Stimulated activated CD4-positive, alpha-beta T cell treated with anti-CD3 and anti-CD28 coated beads, Interleukin-15, amount 100 ng/mL, for 24 hours (primary cell): ENCODE measurements at regions not wholly inside any gene's neighbourhood (a gene's known extent, or its start where the extent isn't known, plus 50 kb on each side); places are given as distances from the start of the nearest gene placed in this dataset.

Experiments
- DNase-seq: peaks from one replicate; pipeline ENCODE4 v3.0.0-alpha.2; 2020

DNA sequence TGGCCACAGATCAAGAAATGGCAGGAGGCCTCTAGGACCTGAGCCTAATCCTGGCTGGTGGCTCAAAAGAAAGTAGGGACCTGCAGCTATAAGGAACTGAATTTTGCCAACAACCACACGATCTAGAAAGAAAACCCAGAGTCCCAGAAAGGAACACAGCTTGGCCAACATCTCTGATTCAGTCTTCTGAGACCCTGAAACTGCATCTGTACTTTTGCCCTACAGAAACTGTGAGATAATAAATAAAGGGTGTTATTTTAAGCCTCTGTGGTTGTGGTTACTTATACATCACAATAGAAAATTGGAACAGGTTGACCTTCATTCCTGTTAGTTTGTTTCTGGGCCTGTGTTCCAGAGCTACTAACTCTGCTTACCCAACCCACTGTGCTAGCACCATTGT lies 356.8 kb upstream of the ST6GAL2 start:
- no peak for DNase-seq

DNA sequence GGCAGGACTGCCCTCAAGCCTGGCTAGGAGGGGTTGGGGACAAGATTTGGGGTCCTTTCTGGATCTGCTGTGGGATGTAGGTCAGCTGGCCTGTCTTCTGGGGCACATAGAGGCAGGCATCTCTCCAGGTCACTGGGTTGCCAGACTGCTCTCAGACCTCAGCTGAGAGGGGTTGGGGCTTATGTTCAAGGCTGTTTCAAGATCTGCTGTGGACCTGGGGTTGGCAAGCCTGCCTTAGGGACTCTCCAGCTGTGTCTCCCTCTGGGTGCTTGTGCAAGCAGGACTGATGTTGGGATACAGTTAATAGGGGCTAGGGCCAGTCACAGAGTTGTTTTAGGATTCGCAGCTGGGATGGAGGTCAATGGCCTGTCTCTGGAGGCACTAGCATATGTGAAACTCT lies 363.0 kb upstream of the ST6GAL2 start:
- no peak for DNase-seq

DNA sequence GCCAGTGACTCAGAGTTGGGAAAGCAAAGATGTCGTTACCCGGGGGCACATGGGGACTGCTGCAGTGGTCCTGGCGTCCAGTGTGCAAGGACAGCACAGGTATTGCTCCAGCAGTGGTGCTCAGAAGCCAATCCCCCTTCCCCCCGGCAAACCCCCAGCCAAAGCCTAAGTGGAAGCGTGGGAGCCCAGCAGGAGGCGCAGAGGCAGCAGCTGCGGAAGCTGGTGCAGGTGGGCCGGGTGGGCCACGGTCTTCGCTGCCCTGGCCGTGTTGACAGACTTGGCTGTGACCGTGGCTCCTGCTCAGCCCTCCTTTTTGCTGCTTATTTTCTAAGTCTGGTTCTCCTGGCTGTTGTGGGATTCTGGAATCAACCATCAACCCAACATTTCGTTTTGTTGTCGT lies 369.8 kb upstream of the ST6GAL2 start:
- no peak for DNase-seq

DNA sequence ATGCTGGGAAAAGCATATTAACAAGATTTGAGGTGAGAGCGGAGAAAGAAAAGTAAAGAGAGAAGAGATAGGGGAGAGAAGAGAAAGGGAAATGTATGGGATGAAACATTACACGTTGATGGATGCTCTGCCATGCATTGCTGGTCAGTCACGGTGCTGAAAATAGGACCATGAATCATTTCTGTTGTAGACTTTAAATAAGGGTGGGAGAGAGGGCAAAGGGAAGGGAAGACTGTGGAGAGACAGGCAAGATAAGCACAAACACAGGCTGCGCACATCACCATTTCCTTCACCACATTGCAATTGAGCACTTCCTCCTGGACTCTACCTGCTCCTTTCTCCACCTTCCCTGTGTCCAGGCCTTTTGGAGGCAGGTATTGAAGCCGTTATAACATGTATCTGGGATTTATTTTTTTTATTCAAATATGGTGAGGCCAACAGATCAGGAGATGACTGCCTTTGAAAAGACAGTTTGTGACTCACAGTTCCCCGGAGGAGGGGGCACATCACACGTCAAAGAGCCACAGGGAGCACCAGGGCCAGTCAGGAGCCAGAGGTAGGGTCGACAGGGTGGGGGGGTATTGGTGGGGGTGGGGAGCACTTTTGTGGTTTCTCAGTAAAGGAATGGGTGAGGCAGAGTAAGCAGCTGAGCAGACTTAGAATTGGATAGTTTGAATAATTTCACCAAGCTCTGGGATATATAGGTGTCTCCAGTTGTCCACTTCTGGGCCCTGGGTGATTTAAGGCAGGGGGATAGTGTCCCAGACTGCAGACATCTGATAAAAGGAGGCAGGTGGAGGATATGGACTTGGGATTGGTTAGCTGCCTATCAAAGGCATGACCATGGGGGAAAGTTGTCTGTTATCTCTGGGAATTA lies 372.8 kb upstream of the ST6GAL2 start:
- no peak for DNase-seq

DNA sequence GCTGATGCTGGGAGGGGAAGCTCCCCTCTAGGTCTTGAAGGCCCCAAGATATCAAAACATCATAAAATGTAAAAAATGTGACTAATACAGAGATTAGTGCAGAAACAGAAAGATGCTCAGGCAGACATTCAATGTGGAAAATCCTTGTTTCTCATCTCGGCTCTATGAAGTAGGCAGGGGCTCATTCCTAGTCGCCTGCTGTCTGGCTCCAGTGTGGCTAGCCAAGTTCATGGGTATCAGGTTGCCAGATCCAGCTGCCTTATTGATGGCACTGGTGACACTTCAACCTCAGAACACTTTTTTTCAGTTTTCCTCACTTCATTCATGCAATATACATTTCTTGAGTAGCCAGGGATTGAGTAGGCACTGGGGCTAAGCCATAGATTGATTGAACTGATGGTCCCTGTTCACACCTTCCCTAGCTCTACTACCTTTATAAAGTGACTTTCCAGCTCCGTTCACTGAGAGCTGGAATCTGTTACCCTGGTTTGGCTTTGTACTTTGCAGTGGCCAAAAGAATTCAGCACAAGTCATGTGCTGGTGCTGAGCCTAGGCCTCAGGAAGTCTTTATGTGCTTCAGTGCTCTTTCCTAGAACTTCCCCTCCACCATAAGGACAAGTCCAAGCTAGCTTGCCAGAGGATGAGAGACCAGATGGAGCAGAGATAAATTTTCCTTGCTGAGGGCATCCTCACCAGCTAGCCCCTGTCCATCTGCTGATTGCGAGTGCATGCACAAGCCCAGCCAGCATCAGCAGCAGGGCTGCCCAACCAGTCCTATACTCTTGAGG lies 373.6 kb upstream of the ST6GAL2 start:
- no peak for DNase-seq

DNA sequence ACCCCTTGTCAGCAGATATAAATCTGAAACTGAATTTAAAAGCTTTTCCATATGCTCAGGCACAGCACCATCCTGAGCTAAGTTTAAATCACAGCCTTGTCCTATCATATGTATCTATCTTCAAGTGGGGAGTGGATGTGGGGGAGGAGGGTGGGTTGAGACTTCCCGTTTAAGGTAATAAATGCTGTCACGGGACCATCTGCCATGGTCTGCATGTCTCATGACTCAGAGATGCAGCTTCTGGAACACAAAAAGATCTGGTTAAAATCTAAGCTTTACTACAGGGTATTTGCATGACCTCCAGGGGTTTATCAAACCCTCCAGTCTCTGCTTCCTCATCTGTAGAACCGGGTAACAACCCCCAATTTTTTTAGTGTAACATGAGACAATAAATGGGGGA lies 377.7 kb upstream of the ST6GAL2 start:
- DNase-seq = no peak

DNA sequence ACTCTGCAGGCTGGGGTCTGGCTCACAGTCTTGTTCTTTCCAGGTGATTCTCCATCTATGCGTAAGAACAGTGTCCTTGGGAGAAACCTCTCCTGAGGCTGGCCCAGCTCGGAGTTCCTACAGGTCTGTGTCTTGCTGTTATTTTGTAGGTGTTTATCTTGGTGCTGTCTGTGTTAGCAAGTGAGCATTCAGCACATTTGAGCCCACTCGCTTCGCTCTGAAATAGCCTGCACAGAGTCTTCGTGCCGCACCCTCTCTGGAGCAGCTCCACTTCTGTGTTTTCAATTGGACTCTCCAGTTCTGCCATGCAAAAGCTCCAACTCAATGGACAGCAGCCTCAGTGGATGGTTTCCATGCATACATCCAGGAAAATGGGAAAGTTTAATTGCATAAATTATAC lies 378.2 kb upstream of the ST6GAL2 start:
- DNase-seq = no peak

DNA sequence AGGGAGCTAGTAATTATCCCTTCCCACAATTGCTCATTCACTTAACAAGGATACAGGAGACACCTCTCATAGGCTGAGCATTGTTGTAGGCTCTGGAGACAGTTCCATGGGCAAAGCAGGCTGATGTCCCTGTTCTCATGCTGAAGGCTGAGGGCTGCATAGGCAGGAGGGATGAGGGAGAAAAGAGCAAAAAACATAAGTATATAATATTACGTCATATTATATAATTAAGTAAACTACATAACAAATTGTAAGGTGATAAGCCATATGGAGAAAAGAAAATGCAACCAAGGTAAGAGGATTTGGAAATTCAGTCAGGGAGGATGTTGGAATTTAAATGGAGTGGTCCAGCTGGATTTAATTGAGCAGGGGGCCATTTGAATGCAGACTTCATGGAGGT lies 380.6 kb upstream of the ST6GAL2 start:
- DNase-seq = no peak

DNA sequence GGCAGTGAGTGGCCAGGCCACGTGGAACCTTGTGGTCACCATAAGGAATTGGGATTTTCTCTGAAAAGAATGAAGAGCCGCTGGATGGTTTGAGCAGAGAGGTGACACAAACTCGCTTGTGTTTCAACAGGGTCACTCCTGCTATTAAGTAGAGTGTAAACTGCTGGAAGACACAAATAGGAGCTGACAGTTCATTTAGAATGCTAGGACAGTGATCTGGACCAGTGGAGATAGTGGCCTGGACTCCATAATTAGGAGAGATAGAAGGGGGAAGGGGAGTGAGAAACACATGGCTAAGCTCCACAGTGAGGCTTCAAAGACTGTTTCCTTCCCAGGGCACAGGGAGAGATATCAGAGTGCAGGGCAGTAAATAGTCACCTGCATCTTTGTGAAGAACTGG lies 381.1 kb upstream of the ST6GAL2 start:
- no peak for DNase-seq

DNA sequence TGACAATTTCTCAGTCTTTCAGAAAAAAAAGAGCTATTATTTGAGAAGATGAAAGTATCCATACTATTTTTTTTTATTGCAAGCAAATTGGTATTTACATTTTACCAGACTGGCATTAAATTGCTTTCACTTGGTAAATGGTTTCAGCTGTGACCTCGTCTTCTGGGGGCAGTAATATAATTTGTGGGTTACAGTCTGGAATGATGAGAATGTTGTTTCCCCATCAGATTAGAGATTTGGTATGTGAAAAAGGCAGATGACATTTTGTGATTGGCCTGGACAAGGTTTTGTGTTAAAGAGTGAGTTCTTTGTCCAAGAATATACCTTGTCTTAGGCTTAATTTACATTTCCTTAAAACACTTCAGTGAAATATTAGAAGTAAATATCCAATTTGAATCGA lies 390.1 kb upstream of the ST6GAL2 start:
- no peak for DNase-seq

DNA sequence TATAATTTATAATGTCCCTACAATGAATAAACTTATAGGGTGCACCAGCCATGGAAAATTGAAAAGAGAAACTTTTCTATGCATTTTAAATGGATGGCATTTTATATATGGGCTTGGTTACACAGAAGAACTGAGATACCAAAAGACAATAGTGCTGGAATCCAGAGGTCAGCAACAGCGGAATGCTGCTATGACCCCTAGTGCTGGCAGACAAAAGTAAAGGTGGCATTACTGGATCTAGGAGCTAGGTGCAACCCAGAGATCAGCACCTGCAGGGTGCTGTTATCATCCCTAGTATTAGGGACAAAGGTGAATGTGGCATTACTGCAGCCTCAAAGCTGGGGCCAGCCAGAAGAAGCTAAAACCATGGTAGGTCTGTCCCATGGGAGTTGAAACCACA lies 392.7 kb upstream of the ST6GAL2 start:
- DNase-seq = no peak

DNA sequence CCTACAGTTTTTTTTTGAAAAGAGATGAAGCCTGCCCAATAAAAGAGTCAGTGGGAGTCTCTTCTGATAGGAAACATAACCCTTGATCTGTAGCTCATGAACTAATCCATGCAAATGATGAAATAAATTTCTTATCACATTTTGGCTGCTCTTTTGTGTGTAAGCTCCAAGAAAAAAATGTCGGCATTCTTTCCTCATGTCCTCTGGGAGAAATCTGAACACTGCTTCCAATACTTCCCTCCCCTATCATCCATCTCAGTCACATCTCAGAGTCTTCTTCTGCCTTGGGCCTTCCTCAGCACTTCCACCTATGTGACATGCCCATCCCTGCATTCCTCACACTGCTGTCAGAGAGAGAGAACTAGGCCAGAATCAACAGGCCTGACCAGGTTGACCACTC lies 395.7 kb upstream of the ST6GAL2 start:
- DNase-seq = no peak

DNA sequence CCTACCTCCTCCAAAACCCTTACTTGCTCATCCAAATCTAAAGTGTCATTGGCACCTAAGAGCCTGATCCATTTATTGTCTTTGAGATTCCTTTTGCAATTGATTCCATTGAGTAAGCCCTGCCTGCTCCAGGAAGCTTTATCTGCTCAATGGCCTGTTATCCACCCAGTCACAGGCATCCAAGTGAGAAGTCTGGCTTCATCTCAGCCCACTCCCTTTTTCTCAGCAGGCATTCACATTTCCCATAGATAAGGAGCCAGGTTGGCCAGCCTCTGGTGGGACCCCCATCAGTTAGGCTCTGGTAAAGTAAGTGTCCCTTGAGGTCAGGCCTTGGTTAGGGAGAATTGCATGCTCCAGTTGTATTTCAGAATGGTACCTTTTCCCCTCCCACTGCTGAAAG lies 396.2 kb upstream of the ST6GAL2 start:
- no peak for DNase-seq

DNA sequence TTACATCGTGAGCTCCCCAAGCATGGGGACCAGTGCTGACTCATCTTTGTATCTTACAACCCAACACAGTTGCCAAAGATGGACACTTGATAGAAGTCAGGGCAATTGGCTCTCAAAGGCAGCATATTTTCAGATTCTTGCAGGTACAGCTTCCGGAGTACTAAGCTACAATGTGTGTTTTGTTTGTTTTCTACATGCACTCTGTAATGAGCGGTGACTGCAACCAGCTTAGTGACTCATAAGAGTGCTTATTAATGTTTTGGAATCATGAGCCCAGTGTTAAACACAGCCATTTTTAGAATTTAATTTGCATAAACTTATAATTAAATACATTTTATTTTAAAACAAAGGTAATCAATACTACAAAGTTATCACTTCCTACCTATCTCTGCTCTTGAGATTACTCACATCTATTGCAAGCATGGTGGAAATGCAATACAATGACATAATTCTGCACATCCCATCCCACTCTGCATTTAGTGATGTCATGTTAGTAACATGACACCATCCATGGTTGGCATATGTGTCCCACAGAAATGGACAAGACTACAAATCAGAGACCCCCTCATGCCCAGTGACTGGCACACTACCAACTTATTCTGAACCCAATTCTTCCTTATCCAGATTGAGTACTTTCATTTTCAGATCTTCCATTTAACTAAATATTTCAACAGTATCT lies 399.8 kb upstream of the ST6GAL2 start:
- DNase-seq = no peak

DNA sequence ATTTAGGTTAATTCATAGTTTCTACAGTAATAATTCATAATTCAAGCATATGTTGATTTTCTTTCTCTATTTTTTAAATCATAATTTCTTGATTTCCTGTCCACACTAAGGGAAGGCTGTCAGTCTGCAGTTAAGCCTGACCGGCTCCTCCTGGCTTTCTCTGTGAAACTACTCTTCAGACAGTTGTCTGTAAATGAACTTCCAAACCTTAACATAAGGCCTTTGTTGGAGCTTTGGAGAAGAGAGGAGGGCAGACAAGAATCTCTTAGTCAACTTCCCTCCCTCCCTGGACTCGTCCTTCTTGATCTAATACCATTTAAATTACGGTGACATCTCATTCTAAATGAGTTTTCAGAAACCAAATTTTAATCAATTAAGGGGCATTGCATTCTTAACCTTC lies 404.1 kb upstream of the ST6GAL2 start:
- no peak for DNase-seq

DNA sequence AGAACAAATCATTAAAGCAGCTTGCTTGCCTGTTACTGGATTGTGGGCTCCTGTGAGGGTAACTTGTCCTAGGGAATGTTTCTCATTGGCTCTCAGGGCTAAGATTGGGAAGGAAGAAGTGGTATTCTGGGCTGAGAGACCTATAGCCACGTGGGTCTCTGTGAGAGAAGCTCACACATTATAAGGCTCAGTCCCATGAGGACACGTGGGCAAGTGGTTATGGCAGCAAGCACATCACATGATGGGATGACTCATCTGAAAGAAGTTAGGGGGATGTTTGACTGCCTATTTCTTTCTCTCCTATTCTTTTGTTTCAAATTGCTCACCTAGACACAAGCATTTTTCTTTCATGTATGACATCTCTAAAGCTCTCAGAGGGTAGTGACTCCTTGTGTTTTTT lies 418.0 kb upstream of the ST6GAL2 start:
- DNase-seq = no peak

DNA sequence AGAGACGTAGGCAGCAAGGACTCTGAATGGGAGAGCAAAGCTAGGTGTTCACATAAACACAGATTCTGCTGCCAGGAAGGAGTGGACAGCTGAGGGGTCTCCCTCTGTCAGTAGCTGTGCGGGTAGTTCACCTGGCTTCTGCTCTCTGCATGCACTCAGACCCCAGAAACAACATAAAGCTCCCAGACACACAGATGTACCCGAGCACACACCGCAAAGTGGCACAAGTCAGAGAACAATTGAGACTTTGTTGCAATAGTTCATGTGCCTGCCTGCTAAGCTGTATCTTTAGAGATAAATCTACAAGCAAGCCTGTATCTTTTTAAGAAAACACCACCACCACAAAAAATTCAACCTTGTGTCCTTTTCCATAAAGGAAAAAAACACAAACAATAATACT lies 420.0 kb upstream of the ST6GAL2 start:
- DNase-seq = no peak

DNA sequence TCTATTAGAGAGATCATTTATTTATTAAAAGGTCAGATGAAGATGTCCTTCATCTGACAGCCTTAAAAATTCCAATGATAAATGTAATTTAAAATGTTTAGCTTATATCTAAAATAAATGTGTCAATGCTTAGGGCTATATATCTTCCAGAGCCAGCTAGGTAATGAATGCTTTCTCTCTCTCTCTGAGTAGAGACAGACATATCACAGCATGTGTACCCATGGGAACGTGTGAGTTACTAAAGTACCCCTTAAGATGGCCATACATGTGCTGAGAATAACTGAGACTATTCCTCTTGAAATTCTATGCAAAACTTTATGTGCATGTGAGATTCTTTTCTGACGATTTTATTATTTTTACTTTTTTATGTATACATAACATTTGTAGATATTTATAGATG lies 420.9 kb upstream of the ST6GAL2 start:
- DNase-seq = no peak

DNA sequence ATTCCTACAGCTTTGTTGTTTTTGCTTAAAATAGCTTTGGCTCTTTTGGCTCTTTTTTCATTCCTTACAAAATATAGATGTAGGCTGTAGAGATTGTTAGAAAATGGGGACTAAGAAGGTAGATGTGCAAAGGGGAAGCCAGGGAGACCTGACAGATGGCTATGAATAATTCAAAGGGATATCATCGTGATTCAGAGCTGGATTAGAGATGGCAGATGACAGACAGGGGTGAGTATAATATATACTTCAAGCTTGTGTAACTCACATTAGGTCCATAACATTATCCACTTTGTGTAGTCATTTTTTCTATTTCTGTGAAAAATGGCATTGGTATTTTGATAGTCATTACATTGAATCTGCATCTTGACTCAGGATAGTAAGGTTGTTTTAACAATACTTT lies 422.9 kb upstream of the ST6GAL2 start:
- no peak for DNase-seq

DNA sequence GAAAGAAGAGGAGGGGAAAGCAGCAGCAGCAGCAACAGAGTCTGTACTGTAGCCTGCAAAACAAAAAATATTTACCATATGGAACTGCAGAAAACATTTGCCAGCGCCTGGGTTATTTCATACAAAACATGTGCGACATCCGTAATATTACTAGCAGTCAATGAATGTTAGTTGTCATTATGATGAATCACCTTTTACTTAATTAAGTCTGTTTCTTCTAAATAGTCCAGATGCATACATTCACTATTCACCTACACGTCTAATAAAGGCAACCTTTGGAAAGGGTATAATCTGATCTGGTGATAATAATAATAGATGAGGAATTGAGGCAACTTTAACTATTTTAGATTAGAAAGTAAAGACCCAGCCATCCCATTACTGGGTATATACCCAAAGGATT lies 426.3 kb upstream of the ST6GAL2 start:
- no peak for DNase-seq

DNA sequence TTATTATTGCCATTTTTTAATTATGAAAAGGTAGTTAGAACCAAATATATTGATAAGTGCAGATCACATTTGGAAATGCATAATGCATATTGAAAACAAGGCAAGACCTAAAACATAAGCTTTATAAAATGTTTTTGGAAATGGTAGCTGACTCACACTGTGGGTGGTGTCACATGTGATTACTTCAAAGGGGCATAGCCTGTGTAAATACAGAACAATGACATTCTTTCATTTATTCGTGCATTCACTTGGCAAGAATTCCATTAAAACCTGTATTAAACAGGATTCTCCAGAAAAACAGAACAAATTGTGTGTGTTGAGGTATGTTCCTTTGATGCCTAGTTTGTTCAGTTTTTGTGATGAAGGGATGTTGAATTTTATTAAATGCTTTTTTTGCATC lies 427.3 kb upstream of the ST6GAL2 start:
- DNase-seq = no peak

DNA sequence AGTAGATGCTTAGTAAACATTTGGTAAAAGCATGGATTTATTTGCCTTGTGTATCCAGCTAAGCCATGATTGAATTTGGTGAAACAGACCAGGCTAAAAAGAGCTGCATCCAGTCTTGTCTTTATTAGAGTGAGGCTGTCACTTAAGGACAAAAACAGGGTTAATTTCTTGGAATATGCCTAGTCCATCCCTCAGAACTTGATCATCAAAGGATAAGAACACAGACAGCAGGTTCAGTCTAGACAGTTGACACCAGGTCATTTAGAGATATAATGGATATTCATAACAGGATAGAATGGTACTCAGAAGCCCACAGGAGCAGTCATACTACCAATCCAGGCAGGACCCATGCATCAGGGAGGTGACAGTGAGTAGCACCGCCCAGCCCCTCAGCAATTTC lies 434.9 kb upstream of the ST6GAL2 start:
- no peak for DNase-seq

DNA sequence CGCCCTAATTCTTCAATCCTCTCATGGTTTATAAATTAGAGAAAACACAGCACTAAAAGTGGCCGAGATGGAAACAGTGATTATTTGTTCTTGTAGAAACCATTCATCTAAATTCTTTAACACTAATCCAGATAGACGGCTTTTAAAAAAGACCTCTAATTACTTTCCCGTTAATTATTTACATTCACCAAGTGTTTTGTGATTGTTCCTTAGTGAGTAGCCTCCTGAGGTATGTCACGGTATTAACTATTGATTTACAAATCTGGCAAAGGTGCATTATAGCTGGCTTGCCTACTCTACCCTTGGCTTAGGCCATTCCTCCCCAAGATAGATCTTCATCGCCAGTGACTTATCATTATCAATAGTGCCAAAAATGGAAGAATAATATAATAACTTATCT lies 436.4 kb upstream of the ST6GAL2 start:
- no peak for DNase-seq
